22Rv1 (cell line): ENCODE measurements at regions not wholly inside any gene's neighbourhood (a gene's known extent, or its start where the extent isn't known, plus 50 kb on each side); places are given as distances from the start of the nearest gene placed in this dataset.

Experiments
- CTCF ChIP-seq: fragments of 450-650 bp; IDR thresholded peaks from 2 replicates; pipeline ENCODE4 v1.5.1; 2017; ENCODE audit warnings: mild to moderate bottlenecking
- ZFX ChIP-seq: fragments of 450-650 bp; IDR thresholded peaks from 2 replicates; pipeline ENCODE4 v1.6.1; 2017; ENCODE audit warnings: antibody characterized with exemption, borderline replicate concordance

GRCh38 chr7:17054206-17054605 is 172.4 kb upstream of the AGR3 start:
- no peak for TF ChIP-seq CTCF
- no peak for TF ChIP-seq ZFX
